Cardiac muscle cell (in vitro differentiated cells and primary cell): ENCODE measurements at regions not wholly inside any gene's neighbourhood (a gene's known extent, or its start where the extent isn't known, plus 50 kb on each side); places are given as distances from the start of the nearest gene placed in this dataset.

Experiments used
- DNase-seq, 2 donors: peaks; one replicate each; pipeline versions ENCODE4 v3.0.0 to v3.0.0-alpha.2; 2010 to 2017; ENCODE audit warnings: low read depth in 1 of 2, low spot score in 1 of 2
- H3K27ac ChIP-seq: fragments of 200-600 bp; sonication (generic); 2 replicates; pipeline ENCODE4 v1.5.1; 2016
- H3K27me3 ChIP-seq: fragments of 200-600 bp; sonication (generic); 2 replicates; pipeline ENCODE4 v1.6.0; 2016; ENCODE audit warnings: control low read depth
- H3K36me3 ChIP-seq: fragments of 200-600 bp; sonication (generic); 2 replicates; pipeline ENCODE4 v1.5.1; 2016; ENCODE audit warnings: control low read depth
- H3K4me1 ChIP-seq: fragments of 200-600 bp; sonication (generic); 2 replicates; pipeline ENCODE4 v1.8.1; 2017; ENCODE audit warnings: low read depth, mild to moderate bottlenecking, mixed run types
- H3K4me3 ChIP-seq: fragments of 200-600 bp; sonication (generic); 2 replicates; pipeline ENCODE4 v1.5.1; 2016; ENCODE audit warnings: mild to moderate bottlenecking
- H3K9me3 ChIP-seq: fragments of 200-600 bp; sonication (generic); 2 replicates; pipeline ENCODE4 v1.5.1; 2017; ENCODE audit warnings: low read depth, mild to moderate bottlenecking, control low read depth
- TF ChIP-seq, protein P1 (sequence below): IDR thresholded peaks from 2 replicates; pipeline ENCODE4 v1.5.1; 2012; ENCODE audit warnings: low read depth, mild to moderate bottlenecking, low read length

DNA sequence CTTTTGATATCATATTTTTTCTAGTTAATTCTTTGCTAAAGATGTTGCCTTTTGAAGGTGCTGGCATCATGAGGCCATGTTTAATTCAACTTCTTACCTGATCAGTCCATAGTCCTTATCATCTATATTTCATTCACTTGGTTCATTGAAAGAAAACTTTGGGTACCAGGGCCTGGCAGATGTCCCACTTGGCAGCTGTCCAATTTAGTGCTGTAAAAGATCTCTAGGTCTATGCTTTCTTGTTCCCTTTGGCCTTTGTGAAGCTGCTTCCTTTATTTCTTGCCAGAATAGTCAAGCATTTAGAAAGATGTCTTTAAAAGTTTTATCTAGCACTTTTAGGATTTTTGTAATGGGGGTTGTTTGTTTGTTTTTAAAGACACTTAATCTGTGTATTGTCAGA lies 61.7 kb upstream of the EYA4 start:
- Histone ChIP-seq H3K9me3 (no peaks in the 10 kb centered on the region), H3K27ac (no peak overlapping the region), H3K36me3 (no peaks in the 10 kb centered on the region), H3K4me1 (no peaks in the 10 kb centered on the region), H3K27me3 (no peaks in the 10 kb centered on the region), H3K4me3 (no peak overlapping the region)
- TF ChIP-seq, protein P1, sequence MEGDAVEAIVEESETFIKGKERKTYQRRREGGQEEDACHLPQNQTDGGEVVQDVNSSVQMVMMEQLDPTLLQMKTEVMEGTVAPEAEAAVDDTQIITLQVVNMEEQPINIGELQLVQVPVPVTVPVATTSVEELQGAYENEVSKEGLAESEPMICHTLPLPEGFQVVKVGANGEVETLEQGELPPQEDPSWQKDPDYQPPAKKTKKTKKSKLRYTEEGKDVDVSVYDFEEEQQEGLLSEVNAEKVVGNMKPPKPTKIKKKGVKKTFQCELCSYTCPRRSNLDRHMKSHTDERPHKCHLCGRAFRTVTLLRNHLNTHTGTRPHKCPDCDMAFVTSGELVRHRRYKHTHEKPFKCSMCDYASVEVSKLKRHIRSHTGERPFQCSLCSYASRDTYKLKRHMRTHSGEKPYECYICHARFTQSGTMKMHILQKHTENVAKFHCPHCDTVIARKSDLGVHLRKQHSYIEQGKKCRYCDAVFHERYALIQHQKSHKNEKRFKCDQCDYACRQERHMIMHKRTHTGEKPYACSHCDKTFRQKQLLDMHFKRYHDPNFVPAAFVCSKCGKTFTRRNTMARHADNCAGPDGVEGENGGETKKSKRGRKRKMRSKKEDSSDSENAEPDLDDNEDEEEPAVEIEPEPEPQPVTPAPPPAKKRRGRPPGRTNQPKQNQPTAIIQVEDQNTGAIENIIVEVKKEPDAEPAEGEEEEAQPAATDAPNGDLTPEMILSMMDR = no peak
- no peak for DNase-seq

DNA sequence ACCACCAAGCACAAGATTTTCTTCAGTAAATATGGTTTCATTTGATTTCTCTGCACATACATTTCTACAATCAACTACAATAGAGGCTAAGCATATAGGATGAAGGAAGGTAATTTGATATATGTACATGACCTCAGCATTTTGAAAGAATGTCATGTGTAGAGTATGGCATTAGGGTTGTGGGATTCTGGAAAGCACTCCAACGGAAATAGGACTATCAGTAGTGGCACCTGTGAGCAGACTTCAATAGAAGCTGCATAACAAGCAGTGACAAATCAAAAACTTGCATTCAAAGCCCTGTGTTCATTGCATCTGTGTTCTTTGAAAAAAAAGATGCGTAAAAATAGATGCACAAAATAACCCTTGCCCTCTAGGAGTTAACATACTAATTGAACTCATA lies 57.5 kb upstream of the EYA4 start:
- Histone ChIP-seq H3K9me3 (no peaks in the 10 kb centered on the region), H3K36me3 (no peaks in the 10 kb centered on the region), H3K4me3 (no peak overlapping the region), H3K27me3 (no peaks in the 10 kb centered on the region), H3K4me1 (no peaks in the 10 kb centered on the region), H3K27ac (no peak overlapping the region)
- TF ChIP-seq, protein P1 = no peak
- no peak for DNase-seq

DNA sequence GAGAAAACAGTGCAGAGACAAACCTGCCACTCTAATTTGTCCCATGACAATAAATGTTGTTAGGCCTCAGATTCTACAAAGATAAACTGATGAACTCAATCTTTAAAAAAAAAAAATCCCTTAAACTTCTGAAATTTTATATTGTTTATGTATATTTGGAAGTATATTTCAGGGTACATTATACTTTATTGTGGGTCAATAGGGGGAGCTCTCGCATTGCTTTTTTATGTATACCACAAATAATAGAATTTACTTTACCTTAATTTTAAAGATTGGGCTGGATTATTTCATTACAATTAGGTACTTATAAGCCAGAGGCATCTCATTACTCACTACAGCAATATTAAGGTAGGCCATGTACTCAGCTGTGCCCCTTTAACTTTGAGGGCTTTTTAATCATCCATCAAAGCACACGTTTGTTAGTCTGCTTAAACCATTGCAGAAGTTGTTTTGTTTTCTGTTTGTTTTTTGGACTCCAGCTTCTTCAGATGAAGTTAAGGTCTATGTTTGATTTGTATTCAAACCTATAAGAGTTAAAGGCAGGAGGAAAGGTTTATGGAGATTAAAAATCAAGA lies 56.3 kb upstream of the EYA4 start:
- H3K36me3 ChIP-seq = no peaks in the 10 kb centered on the region
- peaks cover 3% of the 10 kb centered on the region for H3K4me1 ChIP-seq
- no peaks in the 10 kb centered on the region for H3K9me3 ChIP-seq
- no peak overlapping the region for H3K4me3 ChIP-seq
- TF ChIP-seq, protein P1 = peak; percentile 63
- no peak overlapping the region for H3K27ac ChIP-seq
- H3K27me3 ChIP-seq = no peaks in the 10 kb centered on the region
- DNase-seq = peak; percentile 13 to 57

DNA sequence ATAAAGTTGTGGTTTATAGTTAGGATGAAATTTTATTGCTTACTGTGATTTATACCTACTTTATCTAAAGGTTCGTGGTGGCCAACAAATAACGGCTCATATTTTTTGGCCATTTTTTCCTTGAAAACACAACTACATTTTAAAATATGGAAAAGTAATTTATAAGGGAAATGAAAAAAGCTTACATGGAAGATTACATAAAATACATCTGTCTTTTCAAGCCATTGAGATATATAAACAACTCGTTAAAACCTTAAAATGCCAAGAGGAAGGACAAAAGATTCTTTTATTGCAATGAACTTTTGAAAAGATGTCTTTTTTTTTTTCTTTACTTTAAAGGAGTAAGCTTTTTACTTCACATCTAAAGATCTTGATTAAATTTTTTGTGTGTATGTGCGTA lies 55.4 kb upstream of the EYA4 start:
- H3K36me3 ChIP-seq = no peaks in the 10 kb centered on the region
- H3K27ac ChIP-seq = no peak overlapping the region
- peaks cover 4% of the 10 kb centered on the region for H3K4me1 ChIP-seq
- H3K27me3 ChIP-seq = no peaks in the 10 kb centered on the region
- H3K4me3 ChIP-seq = no peak overlapping the region
- DNase-seq = no peak
- TF ChIP-seq, protein P1 = no peak
- H3K9me3 ChIP-seq = no peaks in the 10 kb centered on the region

DNA sequence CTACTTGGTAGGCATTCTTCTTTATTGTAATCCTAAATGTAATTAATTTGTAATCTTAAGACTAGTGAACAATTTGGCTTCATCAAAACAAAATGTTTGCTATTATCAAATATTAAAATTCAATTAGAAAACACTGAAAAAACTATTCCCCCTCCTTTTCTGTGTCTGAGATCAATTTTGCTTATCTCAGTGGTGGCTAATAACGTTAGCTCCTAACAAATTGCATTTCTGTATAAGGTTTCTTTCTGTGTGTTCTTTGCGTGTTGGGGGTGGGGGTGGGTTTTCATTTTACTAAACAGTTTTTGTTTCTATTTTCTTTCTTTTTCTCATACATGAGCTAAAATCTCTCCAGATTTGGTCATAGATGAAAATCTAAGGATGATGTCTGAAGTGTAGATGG lies 54.0 kb upstream of the EYA4 start:
- TF ChIP-seq, protein P1 = no peak
- no peaks in the 10 kb centered on the region for H3K27me3 ChIP-seq

More for the DNA sequence above, 54.0 kb upstream of the EYA4 start:
- no peaks in the 10 kb centered on the region for H3K36me3 ChIP-seq
- no peaks in the 10 kb centered on the region for H3K9me3 ChIP-seq
- peaks cover 12% of the 10 kb centered on the region for H3K4me1 ChIP-seq
- H3K27ac ChIP-seq = no peak overlapping the region
- H3K4me3 ChIP-seq = no peak overlapping the region
- no peak for DNase-seq
